ENCODE measurements at regions not wholly inside any gene's neighbourhood (a gene's known extent, or its start where the extent isn't known, plus 50 kb on each side); places are given as distances from the start of the nearest gene placed in this dataset.

DNA sequence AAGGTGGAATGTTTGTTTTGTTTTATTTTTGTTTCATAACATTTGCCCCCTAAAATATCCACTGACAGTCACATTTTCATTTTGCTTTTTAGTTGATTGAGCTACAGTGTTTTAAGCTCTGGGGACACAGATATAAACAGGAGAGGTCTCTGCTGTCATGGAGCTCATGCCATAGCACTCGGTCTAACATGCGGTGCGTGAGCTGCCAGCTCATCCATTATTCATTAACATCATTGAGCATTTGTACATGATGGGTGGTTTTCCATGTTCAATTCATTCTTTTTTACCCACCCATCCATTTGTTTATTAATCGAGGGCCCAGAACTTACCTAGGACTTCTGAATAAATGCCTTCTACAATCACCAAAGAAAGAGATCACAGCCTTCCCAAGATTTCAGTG, 150.1 kb upstream of the SFRP2 start:
- H3K36me3 Mint-ChIP-seq (ENCODE audit: insufficient read depth) = no peaks in the 10 kb centered on the region
- DNase-seq (ENCODE audit: low spot score, unreplicated experiment) = no peak
- no peak overlapping the region for H3K27ac Mint-ChIP-seq
- H3K9me3 Mint-ChIP-seq (ENCODE audit: low read depth) = no peaks in the 10 kb centered on the region
- no peaks in the 10 kb centered on the region for H3K4me1 Mint-ChIP-seq (ENCODE audit: low read depth)
- H3K4me3 Mint-ChIP-seq (ENCODE audit: low read depth) = no peak overlapping the region
- H3K27me3 Mint-ChIP-seq = peaks cover 3% of the 10 kb centered on the region
- TF ChIP-seq, protein P1, sequence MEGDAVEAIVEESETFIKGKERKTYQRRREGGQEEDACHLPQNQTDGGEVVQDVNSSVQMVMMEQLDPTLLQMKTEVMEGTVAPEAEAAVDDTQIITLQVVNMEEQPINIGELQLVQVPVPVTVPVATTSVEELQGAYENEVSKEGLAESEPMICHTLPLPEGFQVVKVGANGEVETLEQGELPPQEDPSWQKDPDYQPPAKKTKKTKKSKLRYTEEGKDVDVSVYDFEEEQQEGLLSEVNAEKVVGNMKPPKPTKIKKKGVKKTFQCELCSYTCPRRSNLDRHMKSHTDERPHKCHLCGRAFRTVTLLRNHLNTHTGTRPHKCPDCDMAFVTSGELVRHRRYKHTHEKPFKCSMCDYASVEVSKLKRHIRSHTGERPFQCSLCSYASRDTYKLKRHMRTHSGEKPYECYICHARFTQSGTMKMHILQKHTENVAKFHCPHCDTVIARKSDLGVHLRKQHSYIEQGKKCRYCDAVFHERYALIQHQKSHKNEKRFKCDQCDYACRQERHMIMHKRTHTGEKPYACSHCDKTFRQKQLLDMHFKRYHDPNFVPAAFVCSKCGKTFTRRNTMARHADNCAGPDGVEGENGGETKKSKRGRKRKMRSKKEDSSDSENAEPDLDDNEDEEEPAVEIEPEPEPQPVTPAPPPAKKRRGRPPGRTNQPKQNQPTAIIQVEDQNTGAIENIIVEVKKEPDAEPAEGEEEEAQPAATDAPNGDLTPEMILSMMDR (IDR thresholded peaks at IDR 0.05; ENCODE audit: unreplicated experiment) = no peak

DNA sequence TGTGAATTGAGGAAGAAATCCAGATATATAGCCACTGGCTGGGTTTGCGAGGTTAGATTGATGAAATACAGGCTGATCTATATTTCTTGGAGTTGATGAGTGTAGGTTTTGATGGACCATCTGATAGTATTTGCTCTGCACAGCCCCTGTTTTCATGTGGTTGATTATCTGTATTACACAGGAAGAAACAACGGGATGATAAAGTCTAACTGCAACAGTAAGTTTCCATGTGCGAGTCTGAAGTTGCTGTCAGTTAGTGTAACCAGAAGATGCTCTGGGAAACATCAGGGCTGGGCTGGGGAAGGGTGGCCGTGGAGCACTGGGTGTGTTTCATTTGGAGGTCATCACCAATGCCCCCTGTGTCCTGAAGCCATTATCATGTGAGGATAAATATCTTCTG, 148.4 kb upstream of the SFRP2 start:
- H3K4me3 Mint-ChIP-seq (ENCODE audit: low read depth) = no peak overlapping the region
- H3K36me3 Mint-ChIP-seq (ENCODE audit: insufficient read depth) = no peaks in the 10 kb centered on the region
- DNase-seq (ENCODE audit: low spot score, unreplicated experiment) = no peak
- no peaks in the 10 kb centered on the region for H3K4me1 Mint-ChIP-seq (ENCODE audit: low read depth)
- H3K27me3 Mint-ChIP-seq = peaks cover 3% of the 10 kb centered on the region
- TF ChIP-seq, protein P1 (IDR thresholded peaks at IDR 0.05; ENCODE audit: unreplicated experiment) = no peak
- no peaks in the 10 kb centered on the region for H3K9me3 Mint-ChIP-seq (ENCODE audit: low read depth)
- no peak overlapping the region for H3K27ac Mint-ChIP-seq

DNA sequence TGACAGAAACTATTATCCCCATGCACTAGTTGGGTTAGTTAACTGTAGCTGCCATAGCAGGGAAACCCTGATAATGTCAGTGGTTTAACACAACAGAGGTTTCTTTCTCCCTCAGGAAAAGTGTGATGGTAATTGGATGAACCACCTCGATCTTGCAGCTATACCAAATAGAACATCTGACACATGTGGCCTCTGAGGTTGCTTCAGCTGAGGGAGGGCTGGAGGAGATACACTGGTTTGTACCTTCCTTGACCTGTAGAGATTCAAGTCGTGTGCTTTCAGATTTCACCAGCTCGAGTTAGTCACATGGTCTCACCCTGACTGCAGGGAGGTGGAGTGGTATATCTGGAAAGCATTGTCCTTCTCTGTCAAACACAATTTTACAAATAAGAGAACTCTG, 147.2 kb upstream of the SFRP2 start:
- Mint-ChIP-seq H3K36me3 (ENCODE audit: insufficient read depth) (no peaks in the 10 kb centered on the region), H3K27ac (no peak overlapping the region), H3K27me3 (peaks cover 3% of the 10 kb centered on the region), H3K4me1 (ENCODE audit: low read depth) (no peaks in the 10 kb centered on the region), H3K4me3 (ENCODE audit: low read depth) (no peak overlapping the region), H3K9me3 (ENCODE audit: low read depth) (no peaks in the 10 kb centered on the region)
- DNase-seq (ENCODE audit: low spot score, unreplicated experiment) = no peak
- TF ChIP-seq, protein P1 (IDR thresholded peaks at IDR 0.05; ENCODE audit: unreplicated experiment) = no peak

DNA sequence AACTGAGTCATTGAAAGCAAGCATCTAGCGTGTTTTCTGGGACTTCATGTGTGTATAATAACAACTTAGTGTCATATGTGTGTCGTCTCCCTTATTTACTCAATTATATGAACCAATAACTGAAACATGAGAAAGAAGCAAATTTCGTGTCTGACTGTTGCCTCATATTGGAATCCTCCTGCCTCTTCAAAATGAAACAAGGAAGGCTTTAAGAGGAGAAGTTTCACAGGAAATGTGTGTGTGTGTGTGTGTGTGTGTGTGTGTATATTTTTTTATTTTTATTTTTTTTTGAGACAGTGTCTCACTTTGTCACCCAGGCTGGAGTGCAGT, 145.8 kb upstream of the SFRP2 start:
- H3K36me3 Mint-ChIP-seq (ENCODE audit: insufficient read depth) = no peaks in the 10 kb centered on the region
- no peaks in the 10 kb centered on the region for H3K9me3 Mint-ChIP-seq (ENCODE audit: low read depth)
- no peak overlapping the region for H3K27ac Mint-ChIP-seq
- H3K27me3 Mint-ChIP-seq = no peaks in the 10 kb centered on the region
- H3K4me3 Mint-ChIP-seq (ENCODE audit: low read depth) = no peak overlapping the region
- H3K4me1 Mint-ChIP-seq (ENCODE audit: low read depth) = no peaks in the 10 kb centered on the region
- DNase-seq (ENCODE audit: low spot score, unreplicated experiment) = no peak
- TF ChIP-seq, protein P1 (IDR thresholded peaks at IDR 0.05; ENCODE audit: unreplicated experiment) = no peak

DNA sequence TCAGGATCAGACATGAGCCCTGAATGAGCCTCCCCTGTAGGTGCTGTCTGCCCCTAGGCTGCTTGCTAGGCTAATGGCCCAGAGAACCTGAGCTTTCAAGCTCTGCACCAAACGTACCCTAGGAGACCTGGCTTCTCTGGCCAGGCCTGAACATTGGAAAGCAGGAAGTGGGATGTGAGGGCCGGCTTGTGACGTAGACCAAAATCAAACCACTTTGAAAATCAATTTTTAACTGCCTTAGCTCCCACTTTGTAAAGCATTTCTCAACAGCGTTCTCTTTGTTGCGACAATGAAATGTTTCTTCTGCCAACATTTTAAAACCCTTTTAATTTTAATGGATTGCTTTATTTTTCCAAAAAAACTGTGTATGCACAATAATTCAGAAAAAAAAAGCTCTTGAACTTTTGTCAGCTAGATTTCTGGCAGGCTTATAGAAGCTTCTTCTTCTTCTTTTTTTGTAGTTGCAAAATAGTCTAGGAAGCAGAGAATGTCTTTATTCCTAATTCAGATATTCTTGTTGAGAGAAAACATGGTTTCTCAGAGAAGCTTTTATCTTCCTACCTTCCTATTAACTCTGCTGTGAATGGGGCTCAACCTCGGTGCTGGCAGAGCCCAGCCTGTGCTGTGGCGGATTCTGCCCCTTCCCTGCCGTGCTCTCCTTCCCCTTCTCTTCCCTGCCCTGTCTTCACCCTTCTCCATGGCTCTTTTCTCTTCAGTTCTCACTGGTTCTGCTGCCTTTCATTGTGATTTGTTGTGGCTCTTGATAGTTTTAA, 145.2 kb upstream of the SFRP2 start:
- DNase-seq (ENCODE audit: low spot score, unreplicated experiment) = no peak
- TF ChIP-seq, protein P1 (IDR thresholded peaks at IDR 0.05; ENCODE audit: unreplicated experiment) = no peak
- no peaks in the 10 kb centered on the region for H3K36me3 Mint-ChIP-seq (ENCODE audit: insufficient read depth)
- no peaks in the 10 kb centered on the region for H3K4me1 Mint-ChIP-seq (ENCODE audit: low read depth)
- H3K9me3 Mint-ChIP-seq (ENCODE audit: low read depth) = no peaks in the 10 kb centered on the region
- no peaks in the 10 kb centered on the region for H3K27me3 Mint-ChIP-seq
- no peak overlapping the region for H3K4me3 Mint-ChIP-seq (ENCODE audit: low read depth)
- no peak overlapping the region for H3K27ac Mint-ChIP-seq
